Activated B cell treated with CpG ODN at 0.5 μM for 24 hours (primary cell): ENCODE measurements at regions not wholly inside any gene's neighbourhood (a gene's known extent, or its start where the extent isn't known, plus 50 kb on each side); places are given as distances from the start of the nearest gene placed in this dataset.

ENCODE experiments used
- ATAC-seq: fragments of 200-7000 bp; cut with Tn5 transposase; one replicate; pipeline ENCODE4 v1.10.0; 2021; ENCODE audit warnings: low read depth, mild to moderate bottlenecking, moderate library complexity
- CTCF ChIA-PET: fragments of 350-600 bp; sonication (Branson Sonifier 250); formaldehyde crosslinking; loops from one replicate; lab custom pipeline; 2021; ENCODE audit warnings: antibody characterized with exemption; lab: Charles Lee
- POLR2A ChIA-PET: fragments of 350-600 bp; sonication (Branson Sonifier 250); formaldehyde crosslinking; loops from one replicate; lab custom pipeline; 2021; ENCODE audit warnings: antibody characterized with exemption; lab: Charles Lee
- DNase-seq: peaks from one replicate; pipeline ENCODE4 v3.0.0; 2022
- H3K27ac Mint-ChIP-seq: one replicate; pipeline ENCODE4 v1.8.0; 2020; ENCODE audit warnings: mixed read lengths
- H3K27me3 Mint-ChIP-seq: one replicate; pipeline ENCODE4 v1.8.0; 2021; ENCODE audit warnings: mixed read lengths
- H3K36me3 Mint-ChIP-seq: one replicate; pipeline ENCODE4 v1.8.0; 2021; ENCODE audit warnings: low read depth, mixed read lengths
- H3K4me1 Mint-ChIP-seq: one replicate; pipeline ENCODE4 v1.8.0; 2021; ENCODE audit warnings: mixed read lengths
- H3K4me3 Mint-ChIP-seq: one replicate; pipeline ENCODE4 v1.8.0; 2020; ENCODE audit warnings: mild to moderate bottlenecking, mixed read lengths
- H3K9me3 Mint-ChIP-seq: one replicate; pipeline ENCODE4 v1.8.0; 2020; ENCODE audit warnings: mixed read lengths
- CTCF ChIP-seq: fragments of 200-600 bp; IDR thresholded peaks from one replicate; pipeline ENCODE4 v1.8.0; 2022; ENCODE audit warnings: antibody characterized with exemption, mild to moderate bottlenecking
- intact Hi-C: fragments of 100-400 bp; cut with micrococcal nuclease; formaldehyde crosslinking; loops from one replicate; pipeline ENCODE4 v1.15.1; 2024

GRCh38 chr10:58985216-58985615 is 191.2 kb upstream of the PHYHIPL start:
- no peak overlapping the region for H3K4me3 Mint-ChIP-seq
- H3K36me3 Mint-ChIP-seq, result no peaks in the 10 kb centered on the region
- CTCF ChIA-PET, result no interaction called here
- ATAC-seq (no peak), DNase-seq (no peak)
- POLR2A ChIA-PET, result no interaction called here
- intact Hi-C loops, result no loop called here
- TF ChIP-seq CTCF, result no peak
- no peaks in the 10 kb centered on the region for H3K4me1 Mint-ChIP-seq
- no peak overlapping the region for H3K27ac Mint-ChIP-seq
- H3K27me3 Mint-ChIP-seq, result no peaks in the 10 kb centered on the region
- H3K9me3 Mint-ChIP-seq, result peaks cover 8% of the 10 kb centered on the region

- H3K9me3 Mint-ChIP-seq, result peaks cover 10% of the 10 kb centered on the region
- intact Hi-C loops, result no loop called here
- no peak for DNase-seq
- ChIA-PET CTCF (no interaction called here), POLR2A (no interaction called here)
- H3K36me3 Mint-ChIP-seq, result no peaks in the 10 kb centered on the region
- TF ChIP-seq CTCF, result no peak
- ATAC-seq, result no peak
- H3K27me3 Mint-ChIP-seq, result no peaks in the 10 kb centered on the region
- H3K4me1 Mint-ChIP-seq, result no peaks in the 10 kb centered on the region
- H3K27ac Mint-ChIP-seq, result no peak overlapping the region
- H3K4me3 Mint-ChIP-seq, result no peak overlapping the region
These were observed 186.9 kb upstream of the PHYHIPL start for GRCh38 chr10:58989486-58990039.

GRCh38 chr10:58990693-58991092 is 185.8 kb upstream of the PHYHIPL start:
- Mint-ChIP-seq H3K27ac (no peak overlapping the region), H3K36me3 (no peaks in the 10 kb centered on the region), H3K4me3 (no peak overlapping the region), H3K4me1 (no peaks in the 10 kb centered on the region), H3K27me3 (no peaks in the 10 kb centered on the region), H3K9me3 (peaks cover 10% of the 10 kb centered on the region)
- intact Hi-C loops, result no loop called here
- POLR2A ChIA-PET, result no interaction called here
- ATAC-seq (no peak), DNase-seq (no peak)
- TF ChIP-seq CTCF, result no peak
- CTCF ChIA-PET, result no interaction called here

GRCh38 chr10:58991856-58992255 is 184.6 kb upstream of the PHYHIPL start:
- DNase-seq, result no peak
- Mint-ChIP-seq H3K9me3 (peaks cover 10% of the 10 kb centered on the region), H3K27me3 (peaks cover 4% of the 10 kb centered on the region), H3K4me3 (no peak overlapping the region), H3K4me1 (no peaks in the 10 kb centered on the region), H3K27ac (no peak overlapping the region), H3K36me3 (no peaks in the 10 kb centered on the region)
- CTCF ChIA-PET, result no interaction called here
- no peak for ATAC-seq
- POLR2A ChIA-PET, result no interaction called here
- TF ChIP-seq CTCF, result no peak
- intact Hi-C loops, result no loop called here

GRCh38 chr10:58992830-58993460 is 183.5 kb upstream of the PHYHIPL start:
- no peak overlapping the region for H3K4me3 Mint-ChIP-seq

More at GRCh38 chr10:58992830-58993460, 183.5 kb upstream of the PHYHIPL start:
- no peak for DNase-seq
- ChIA-PET CTCF (no interaction called here), POLR2A (no interaction called here)
- H3K4me1 Mint-ChIP-seq, result no peaks in the 10 kb centered on the region
- H3K9me3 Mint-ChIP-seq, result peaks cover 10% of the 10 kb centered on the region
- TF ChIP-seq CTCF, result no peak
- H3K36me3 Mint-ChIP-seq, result no peaks in the 10 kb centered on the region
- intact Hi-C loops, result no loop called here
- peaks cover 4% of the 10 kb centered on the region for H3K27me3 Mint-ChIP-seq
- ATAC-seq, result no peak
- H3K27ac Mint-ChIP-seq, result no peak overlapping the region
